HFFc6 (cell line): ENCODE measurements at regions not wholly inside any gene's neighbourhood (a gene's known extent, or its start where the extent isn't known, plus 50 kb on each side); places are given as distances from the start of the nearest gene placed in this dataset.

Experiments used
- DNase-seq: peaks from one replicate; pipeline ENCODE4 v3.0.0-alpha.2; 2018
- H3K27ac Mint-ChIP-seq: 2 replicates; pipeline ENCODE4 v1.8.0; 2020; ENCODE audit warnings: mild to moderate bottlenecking, mixed read lengths
- H3K27me3 Mint-ChIP-seq: 2 replicates; pipeline ENCODE4 v1.8.0; 2021; ENCODE audit warnings: mild to moderate bottlenecking, moderate library complexity, mixed read lengths; ENCODE audit not compliant: insufficient read depth
- H3K36me3 Mint-ChIP-seq: 2 replicates; pipeline ENCODE4 v1.8.0; 2021; ENCODE audit warnings: low read depth, mixed read lengths
- H3K4me1 Mint-ChIP-seq: 2 replicates; pipeline ENCODE4 v1.8.0; 2020; ENCODE audit warnings: low read depth, mixed read lengths
- H3K4me3 Mint-ChIP-seq: 2 replicates; pipeline ENCODE4 v1.8.0; 2020; ENCODE audit warnings: mild to moderate bottlenecking, moderate library complexity, mixed read lengths
- H3K9me3 Mint-ChIP-seq: 2 replicates; pipeline ENCODE4 v1.8.0; 2020; ENCODE audit warnings: mild to moderate bottlenecking, mixed read lengths
- CTCF ChIP-seq: fragments of 200-600 bp; sonication (generic); IDR thresholded peaks from 2 replicates; pipeline ENCODE4 v1.5.0; 2021; ENCODE audit warnings: antibody characterized with exemption, mild to moderate bottlenecking

DNA sequence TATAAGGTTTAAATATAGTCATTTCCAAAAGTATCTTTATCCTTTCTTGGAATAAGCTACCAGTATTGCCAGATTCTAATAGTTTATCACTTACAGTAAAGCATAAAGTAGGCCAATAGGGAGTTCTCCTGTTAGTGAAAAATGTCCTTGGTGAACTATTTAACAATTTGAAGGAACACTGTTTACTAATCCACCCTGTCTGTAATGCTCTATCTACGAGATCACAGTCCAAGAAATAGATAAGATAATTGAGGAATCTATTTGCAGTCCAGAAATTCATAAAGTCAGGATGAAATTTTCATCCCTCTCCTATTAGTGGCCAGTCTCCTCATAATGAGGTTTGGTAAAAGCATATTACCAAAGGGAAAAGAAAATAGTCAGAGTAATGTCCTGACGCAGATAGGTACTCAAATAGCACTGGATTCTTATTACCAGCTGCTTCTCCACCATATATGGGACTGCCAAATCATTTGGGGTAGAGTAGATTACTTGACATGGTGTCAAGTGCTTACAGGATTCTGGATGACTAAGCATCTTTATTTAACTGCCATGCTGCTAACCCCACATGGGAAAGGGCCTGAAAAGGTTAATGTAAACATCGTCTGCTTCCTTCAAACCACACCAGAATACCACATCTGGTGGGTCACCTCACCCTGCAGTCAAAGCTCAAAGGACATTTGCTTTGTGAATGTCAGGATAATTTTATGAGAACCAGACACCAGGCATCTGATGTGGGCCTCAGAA is 808.1 kb downstream of the EFNA5 start:
- no peak for DNase-seq
- no peaks in the 10 kb centered on the region for H3K36me3 Mint-ChIP-seq
- no peak for TF ChIP-seq CTCF
- H3K27me3 Mint-ChIP-seq = no peaks in the 10 kb centered on the region
- H3K27ac Mint-ChIP-seq = no peak overlapping the region
- H3K4me3 Mint-ChIP-seq = no peak overlapping the region
- no peaks in the 10 kb centered on the region for H3K4me1 Mint-ChIP-seq
- H3K9me3 Mint-ChIP-seq = peaks cover 15% of the 10 kb centered on the region

- no peaks in the 10 kb centered on the region for H3K36me3 Mint-ChIP-seq
- no peak for DNase-seq
- H3K4me3 Mint-ChIP-seq = no peak overlapping the region
- no peaks in the 10 kb centered on the region for H3K27me3 Mint-ChIP-seq
- no peak for TF ChIP-seq CTCF
- no peak overlapping the region for H3K27ac Mint-ChIP-seq
- H3K4me1 Mint-ChIP-seq = no peaks in the 10 kb centered on the region
- peaks cover 21% of the 10 kb centered on the region for H3K9me3 Mint-ChIP-seq
These were observed 810.2 kb downstream of the EFNA5 start for GRCh38 chr5:106860398-106861044.

DNA sequence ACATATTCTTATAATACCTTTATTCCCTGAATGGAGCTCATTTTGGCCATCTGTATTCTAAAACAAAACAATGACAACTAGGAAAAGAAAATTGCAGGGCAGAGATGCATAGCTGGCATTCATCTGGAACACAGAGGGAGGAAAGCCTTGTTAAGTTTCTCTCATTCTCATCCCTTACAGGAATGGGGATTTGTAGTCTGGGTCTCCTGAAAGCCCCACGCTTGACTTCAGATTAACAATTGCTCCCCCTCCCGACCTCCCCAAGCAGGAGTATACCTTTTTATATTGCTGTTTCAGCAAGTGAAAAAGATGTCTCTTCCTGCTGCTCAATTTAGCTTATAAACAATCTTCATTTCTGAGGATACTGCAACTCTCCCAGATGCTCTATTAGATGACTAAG is 812.1 kb downstream of the EFNA5 start:
- TF ChIP-seq CTCF = no peak
- no peak overlapping the region for H3K27ac Mint-ChIP-seq
- H3K4me3 Mint-ChIP-seq = no peak overlapping the region
- no peaks in the 10 kb centered on the region for H3K27me3 Mint-ChIP-seq
- H3K4me1 Mint-ChIP-seq = no peaks in the 10 kb centered on the region
- no peak for DNase-seq
- H3K36me3 Mint-ChIP-seq = no peaks in the 10 kb centered on the region
- peaks cover 17% of the 10 kb centered on the region for H3K9me3 Mint-ChIP-seq

DNA sequence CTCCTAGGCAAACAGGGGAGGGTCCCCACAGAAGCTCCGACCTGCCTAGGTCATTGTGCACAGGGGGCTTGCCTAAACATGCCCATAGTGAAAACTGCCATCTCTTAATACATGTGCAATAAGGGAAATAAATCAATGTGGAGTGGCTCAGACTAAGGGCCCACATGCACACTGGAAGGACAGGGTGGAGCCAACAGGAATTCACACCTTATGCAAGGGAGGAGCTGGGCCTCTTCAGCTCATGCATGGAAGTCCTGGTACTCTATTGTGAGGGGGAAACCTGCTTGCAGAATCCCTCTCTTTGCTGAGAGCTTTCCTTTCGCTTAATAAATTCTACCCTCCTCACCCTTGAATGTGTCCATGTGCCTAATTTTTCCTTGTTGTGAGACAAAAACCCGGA is 815.8 kb downstream of the EFNA5 start:
- H3K9me3 Mint-ChIP-seq = peaks cover 20% of the 10 kb centered on the region
- no peak overlapping the region for H3K4me3 Mint-ChIP-seq
- H3K4me1 Mint-ChIP-seq = no peaks in the 10 kb centered on the region
- H3K36me3 Mint-ChIP-seq = no peaks in the 10 kb centered on the region
- TF ChIP-seq CTCF = no peak
- H3K27me3 Mint-ChIP-seq = no peaks in the 10 kb centered on the region
- H3K27ac Mint-ChIP-seq = no peak overlapping the region
- DNase-seq = no peak

- no peak for DNase-seq
- Mint-ChIP-seq H3K9me3 (peaks cover 20% of the 10 kb centered on the region), H3K27ac (no peak overlapping the region), H3K36me3 (no peaks in the 10 kb centered on the region), H3K27me3 (no peaks in the 10 kb centered on the region), H3K4me3 (no peak overlapping the region), H3K4me1 (no peaks in the 10 kb centered on the region)
- no peak for TF ChIP-seq CTCF
These were observed 816.5 kb downstream of the EFNA5 start for GRCh38 chr5:106854105-106854687.
